Activated B cell treated with CpG ODN at 0.5 μM for 24 hours (primary cell): ENCODE measurements at regions not wholly inside any gene's neighbourhood (a gene's known extent, or its start where the extent isn't known, plus 50 kb on each side); places are given as distances from the start of the nearest gene placed in this dataset.

Source experiments
- ATAC-seq: fragments of 200-7000 bp; cut with Tn5 transposase; one replicate; pipeline ENCODE4 v1.10.0; 2021; ENCODE audit warnings: low read depth, mild to moderate bottlenecking, moderate library complexity
- CTCF ChIA-PET: fragments of 350-600 bp; sonication (Branson Sonifier 250); formaldehyde crosslinking; loops from one replicate; lab custom pipeline; 2021; ENCODE audit warnings: antibody characterized with exemption; lab: Charles Lee
- POLR2A ChIA-PET: fragments of 350-600 bp; sonication (Branson Sonifier 250); formaldehyde crosslinking; loops from one replicate; lab custom pipeline; 2021; ENCODE audit warnings: antibody characterized with exemption; lab: Charles Lee
- DNase-seq: peaks from one replicate; pipeline ENCODE4 v3.0.0; 2022
- H3K27ac Mint-ChIP-seq: one replicate; pipeline ENCODE4 v1.8.0; 2020; ENCODE audit warnings: mixed read lengths
- H3K27me3 Mint-ChIP-seq: one replicate; pipeline ENCODE4 v1.8.0; 2021; ENCODE audit warnings: mixed read lengths
- H3K36me3 Mint-ChIP-seq: one replicate; pipeline ENCODE4 v1.8.0; 2021; ENCODE audit warnings: low read depth, mixed read lengths
- H3K4me1 Mint-ChIP-seq: one replicate; pipeline ENCODE4 v1.8.0; 2021; ENCODE audit warnings: mixed read lengths
- H3K4me3 Mint-ChIP-seq: one replicate; pipeline ENCODE4 v1.8.0; 2020; ENCODE audit warnings: mild to moderate bottlenecking, mixed read lengths
- H3K9me3 Mint-ChIP-seq: one replicate; pipeline ENCODE4 v1.8.0; 2020; ENCODE audit warnings: mixed read lengths
- CTCF ChIP-seq: fragments of 200-600 bp; IDR thresholded peaks from one replicate; pipeline ENCODE4 v1.8.0; 2022; ENCODE audit warnings: antibody characterized with exemption, mild to moderate bottlenecking
- intact Hi-C: fragments of 100-400 bp; cut with micrococcal nuclease; formaldehyde crosslinking; loops from one replicate; pipeline ENCODE4 v1.15.1; 2024

- Mint-ChIP-seq H3K27ac (no peak overlapping the region), H3K36me3 (no peaks in the 10 kb centered on the region), H3K27me3 (peaks cover 21% of the 10 kb centered on the region), H3K9me3 (peaks cover 4% of the 10 kb centered on the region), H3K4me1 (no peaks in the 10 kb centered on the region), H3K4me3 (no peak overlapping the region)
- POLR2A ChIA-PET = no interaction called here
- DNase-seq = no peak
- TF ChIP-seq CTCF = no peak
- intact Hi-C loops = loop anchor here (1.0 kb wide), 2 partner anchors 144 to 171 kb away; no protein-coding TSS in a partner anchor
- CTCF ChIA-PET = interaction anchor here (1.0 kb wide), 1 partner anchor 236 kb away, joined by 3 read pairs; no protein-coding TSS in a partner anchor
- no peak for ATAC-seq
Observed at GRCh38 chr1:22276396-22276748, 133.5 kb upstream of the WNT4 start.

- Mint-ChIP-seq H3K4me3 (no peak overlapping the region), H3K27ac (no peak overlapping the region), H3K9me3 (peaks cover 4% of the 10 kb centered on the region), H3K4me1 (no peaks in the 10 kb centered on the region), H3K36me3 (no peaks in the 10 kb centered on the region), H3K27me3 (peaks cover 24% of the 10 kb centered on the region)
- DNase-seq (no peak), ATAC-seq (no peak)
- ChIA-PET POLR2A (no interaction called here), CTCF (interaction anchor here (1.1 kb wide), 1 partner anchor 146 kb away, joined by 4 read pairs; no protein-coding TSS in a partner anchor)
- intact Hi-C loops = no loop called here
- TF ChIP-seq CTCF = no peak
Observed at GRCh38 chr1:22277662-22278061, 134.8 kb upstream of the WNT4 start.

- H3K4me1 Mint-ChIP-seq = no peaks in the 10 kb centered on the region
- intact Hi-C loops = no loop called here
- POLR2A ChIA-PET = no interaction called here
- CTCF ChIA-PET = no interaction called here
- TF ChIP-seq CTCF = no peak
- no peaks in the 10 kb centered on the region for H3K36me3 Mint-ChIP-seq
- no peak overlapping the region for H3K4me3 Mint-ChIP-seq
- H3K9me3 Mint-ChIP-seq = peaks cover 4% of the 10 kb centered on the region
- DNase-seq (no peak), ATAC-seq (no peak)
- H3K27me3 Mint-ChIP-seq = peaks cover 20% of the 10 kb centered on the region
- no peak overlapping the region for H3K27ac Mint-ChIP-seq
Observed at GRCh38 chr1:22279735-22280134, 136.8 kb upstream of the WNT4 start.

GRCh38 chr1:22280526-22280925 lies 137.6 kb upstream of the WNT4 start:
- Mint-ChIP-seq H3K27me3 (peaks cover 20% of the 10 kb centered on the region), H3K4me3 (no peak overlapping the region), H3K27ac (no peak overlapping the region), H3K36me3 (no peaks in the 10 kb centered on the region), H3K9me3 (peaks cover 4% of the 10 kb centered on the region), H3K4me1 (no peaks in the 10 kb centered on the region)
- CTCF ChIA-PET = no interaction called here
- no peak for TF ChIP-seq CTCF
- DNase-seq (no peak), ATAC-seq (no peak)
- POLR2A ChIA-PET = no interaction called here
- intact Hi-C loops = no loop called here

GRCh38 chr1:22281521-22282363 lies 138.8 kb upstream of the WNT4 start:
- ChIA-PET CTCF (no interaction called here), POLR2A (interaction anchor here (0.5 kb wide), 1 partner anchor 16 kb away, joined by 8 read pairs; no protein-coding TSS in a partner anchor)
- ATAC-seq (no peak), DNase-seq (no peak)
- H3K4me3 Mint-ChIP-seq = no peak overlapping the region
- peaks cover 20% of the 10 kb centered on the region for H3K27me3 Mint-ChIP-seq
- no peaks in the 10 kb centered on the region for H3K4me1 Mint-ChIP-seq
- no peak for TF ChIP-seq CTCF
- H3K27ac Mint-ChIP-seq = no peak overlapping the region
- intact Hi-C loops = no loop called here
- peaks cover 4% of the 10 kb centered on the region for H3K9me3 Mint-ChIP-seq
- no peaks in the 10 kb centered on the region for H3K36me3 Mint-ChIP-seq
